HepG2 (cell line): ENCODE measurements at regions not wholly inside any gene's neighbourhood (a gene's known extent, or its start where the extent isn't known, plus 50 kb on each side); places are given as distances from the start of the nearest gene placed in this dataset.

Experiments
- ATAC-seq: fragments of 200-7000 bp; cut with Tn5 transposase; 3 replicates; pipeline ENCODE4 v1.9.1; 2020; ENCODE audit warnings: mild to moderate bottlenecking, moderate library complexity
- BruUV-seq: library from RNA; stranded (reverse); fragments of 400-500 nt; replicated peaks from 2 replicates; lab custom pipeline; 2021; lab: Mats Ljungman, UMichigan
- CTCF ChIA-PET: fragments of 300-600 bp; formaldehyde crosslinking; extraction: SDS; loops from one replicate; lab custom pipeline; 2021; ENCODE audit warnings: low total read pairs, inconsistent platforms, low intra/inter-chr PET ratio; lab: Yijun Ruan, JAX
- POLR2A ChIA-PET: fragments of 350-600 bp; sonication (Branson Sonifier 250); formaldehyde crosslinking; loops from one replicate; lab custom pipeline; 2020; ENCODE audit warnings: antibody characterized with exemption, inconsistent platforms; lab: Yijun Ruan, JAX
- DNase-seq: peaks from one replicate; pipeline ENCODE4 v3.0.0-alpha.2; 2015; ENCODE audit warnings: low spot score
- FAIRE-seq: peaks from 3 replicates; lab custom pipeline; 2011; peaks lifted over from hg19 to GRCh38; lab: Jason Lieb, UNC
- H2AFZ ChIP-seq: one replicate; pipeline ENCODE4 v1.6.1; 2011; ENCODE audit warnings: low read length, inconsistent platforms
- H3K27ac ChIP-seq: fragments of 300-600 bp; 3 replicates; pipeline ENCODE4 v1.8.0; 2011; ENCODE audit warnings: mixed run types, mild to moderate bottlenecking, mixed read lengths, low read length, inconsistent platforms; ENCODE audit not compliant: insufficient read depth; ENCODE audit errors: extremely low read length
- H3K27me3 ChIP-seq, 2 experiments: fragments of 200-600 bp in 1 of 2; 2 replicates in 1 of 2; 3 replicates in 1 of 2; pipeline versions ENCODE4 v1.6.0 to v1.8.0; 2011; ENCODE audit warnings: low read length in 2 of 2, mild to moderate bottlenecking in 2 of 2, moderate library complexity in 2 of 2, inconsistent platforms in 1 of 2; ENCODE audit not compliant: insufficient read depth in 2 of 2, control insufficient read depth in 1 of 2
- H3K36me3 ChIP-seq, 2 experiments: fragments of 200-600 bp in 1 of 2; replicated peaks in 1 of 2; 2 replicates in 1 of 2; 3 replicates in 1 of 2; pipeline versions ENCODE4 v1.5.1 to v1.8.0; 2011; ENCODE audit warnings: low read length in 2 of 2, inconsistent platforms in 1 of 2; ENCODE audit not compliant: insufficient read depth in 2 of 2, control insufficient read depth in 1 of 2
- H3K4me1 ChIP-seq: 2 replicates; pipeline ENCODE4 v1.5.1; 2012; ENCODE audit warnings: low read length, inconsistent platforms; ENCODE audit not compliant: insufficient read depth
- H3K4me2 ChIP-seq: 2 replicates; pipeline ENCODE4 v1.6.0; 2011; ENCODE audit warnings: low read depth, low read length, inconsistent platforms
- H3K4me3 ChIP-seq, 3 experiments: fragments of 200-600 bp in 1 of 3; sonication (generic), shearing (Covaris generic) in 1 of 3; replicated peaks in 1 of 3; 2 replicates each; pipeline ENCODE4 v1.5.1; 2011 to 2016; ENCODE audit warnings: low read length in 3 of 3, inconsistent platforms in 2 of 3, low read depth in 2 of 3, mild to moderate bottlenecking in 2 of 3, control low read depth in 1 of 3, mixed read lengths in 1 of 3; ENCODE audit not compliant: insufficient read depth in 1 of 3
- H3K79me2 ChIP-seq: one replicate; pipeline ENCODE4 v1.6.1; 2011; ENCODE audit warnings: low read length, inconsistent platforms; ENCODE audit not compliant: insufficient read depth
- H3K9ac ChIP-seq: 2 replicates; pipeline ENCODE4 v1.6.0; 2011; ENCODE audit warnings: mild to moderate bottlenecking, low read depth, low read length, inconsistent platforms; ENCODE audit not compliant: insufficient read depth
- H3K9me3 ChIP-seq: 2 replicates; pipeline ENCODE4 v1.5.1; 2012; ENCODE audit warnings: mild to moderate bottlenecking, low read length
- H4K20me1 ChIP-seq: 2 replicates; pipeline ENCODE4 v1.6.0; 2011; ENCODE audit warnings: inconsistent platforms, mild to moderate bottlenecking, low read length, moderate library complexity; ENCODE audit not compliant: insufficient read depth
- CREB3 ChIP-seq: sonication (generic); formaldehyde crosslinking; IDR thresholded peaks from 2 replicates; pipeline ENCODE4 v1.5.0; 2020; ENCODE audit warnings: missing genetic modification reagents
- HDAC6 ChIP-seq: fragments of 200-600 bp; sonication (generic); IDR thresholded peaks from 2 replicates; pipeline ENCODE4 v1.7.0; 2017; ENCODE audit warnings: mild to moderate bottlenecking, antibody characterized with exemption, low read length, low read depth
- IRF9 ChIP-seq: sonication (generic); formaldehyde crosslinking; IDR thresholded peaks from 2 replicates; pipeline ENCODE4 v1.8.0; 2022; ENCODE audit warnings: missing genetic modification reagents, mild to moderate bottlenecking, borderline replicate concordance
- LRRFIP1 ChIP-seq: sonication (generic); formaldehyde crosslinking; conservative IDR thresholded peaks from 2 replicates; pipeline ENCODE4 v1.4.0; 2020; ENCODE audit warnings: missing genetic modification reagents
- MAF1 ChIP-seq: sonication (generic); formaldehyde crosslinking; IDR thresholded peaks from 2 replicates; pipeline ENCODE4 v1.5.0; 2020; ENCODE audit warnings: missing genetic modification reagents, borderline replicate concordance
- MLXIP ChIP-seq: sonication (generic); formaldehyde crosslinking; IDR thresholded peaks from 2 replicates; pipeline ENCODE4 v1.9.0; 2021; ENCODE audit warnings: missing genetic modification reagents, borderline replicate concordance
- NFE2L1 ChIP-seq: sonication (generic); formaldehyde crosslinking; IDR thresholded peaks from 2 replicates; pipeline ENCODE4 v1.4.0; 2020; ENCODE audit warnings: missing genetic modification reagents, mild to moderate bottlenecking, borderline replicate concordance
- SALL2 ChIP-seq: sonication (generic); formaldehyde crosslinking; IDR thresholded peaks from 2 replicates; pipeline ENCODE4 v1.8.1; 2023; ENCODE audit warnings: mild to moderate bottlenecking, missing genetic modification reagents, inconsistent platforms
- TAF1 ChIP-seq: sonication (generic); formaldehyde crosslinking; IDR thresholded peaks from 2 replicates; pipeline ENCODE4 v1.4.0; 2020; ENCODE audit warnings: missing genetic modification reagents
- ZBTB44 ChIP-seq: sonication (generic); formaldehyde crosslinking; IDR thresholded peaks from 2 replicates; pipeline ENCODE4 v1.4.0; 2020; ENCODE audit warnings: missing genetic modification reagents
- ZNF280B ChIP-seq: sonication (generic); formaldehyde crosslinking; IDR thresholded peaks from 2 replicates; pipeline ENCODE4 v1.5.0; 2020; ENCODE audit warnings: missing genetic modification reagents, mild to moderate bottlenecking, borderline replicate concordance
- WGBS: methylation state at CpG from one replicate; pipeline ENCODE4 v1.1.6; 2017; ENCODE audit warnings: low lambda C conversion rate; 5-methylcytosine and 5-hydroxymethylcytosine counted together
- in situ Hi-C: cut with HindIII; loops from 2 replicates; pipeline ENCODE4 v1.10.0; 2017; ENCODE audit warnings: low pct_unique_long_range_greater_than_20kb; ENCODE audit not compliant: extremely low pct_ligation_motif_present
- intact Hi-C: fragments of 100-400 bp; cut with micrococcal nuclease; formaldehyde crosslinking; loops from one replicate; pipeline ENCODE4 v1.10.0; 2022; ENCODE audit not compliant: unreplicated experiment

GRCh38 chr5:6840136-6840793 lies 127.0 kb downstream of the TENT4A start:
- 40% methylated on average over 5 of the region's 7 CpGs for WGBS
- Histone ChIP-seq H3K36me3 (no peaks in the 10 kb centered on the region), H3K9me3 (peaks cover 5% of the 10 kb centered on the region; the same call in 1 of the 2 replicates), H3K4me2 (no peak overlapping the region), H3K79me2 (no peaks in the 10 kb centered on the region), H3K27me3 (no peaks in the 10 kb centered on the region), H3K4me1 (no peaks in the 10 kb centered on the region), H4K20me1 (no peaks in the 10 kb centered on the region), H3K27ac (no peak overlapping the region), H2AFZ (no peak overlapping the region), H3K9ac (no peak overlapping the region), H3K4me3 (no peak overlapping the region)
- in situ Hi-C loops = no loop called here
- intact Hi-C loops = no loop called here
- ATAC-seq (no peak), FAIRE-seq (no peak), DNase-seq (no peak)
- BruUV-seq = no TSS peak
- POLR2A ChIA-PET = no interaction called here
- CTCF ChIA-PET = no interaction called here
- TF ChIP-seq SALL2 (no peak), IRF9 (CRISPR knock-in tag) (no peak), MAF1 (CRISPR knock-in tag) (no peak), HDAC6 (no peak), MLXIP (no peak), TAF1 (CRISPR knock-in tag) (no peak), CREB3 (CRISPR knock-in tag) (no peak), NFE2L1 (CRISPR knock-in tag) (no peak), ZNF280B (CRISPR knock-in tag) (no peak), ZBTB44 (CRISPR knock-in tag) (no peak), LRRFIP1 (CRISPR knock-in tag) (no peak)
